ENCODE measurements at regions not wholly inside any gene's neighbourhood (a gene's known extent, or its start where the extent isn't known, plus 50 kb on each side); places are given as distances from the start of the nearest gene placed in this dataset.

DNA sequence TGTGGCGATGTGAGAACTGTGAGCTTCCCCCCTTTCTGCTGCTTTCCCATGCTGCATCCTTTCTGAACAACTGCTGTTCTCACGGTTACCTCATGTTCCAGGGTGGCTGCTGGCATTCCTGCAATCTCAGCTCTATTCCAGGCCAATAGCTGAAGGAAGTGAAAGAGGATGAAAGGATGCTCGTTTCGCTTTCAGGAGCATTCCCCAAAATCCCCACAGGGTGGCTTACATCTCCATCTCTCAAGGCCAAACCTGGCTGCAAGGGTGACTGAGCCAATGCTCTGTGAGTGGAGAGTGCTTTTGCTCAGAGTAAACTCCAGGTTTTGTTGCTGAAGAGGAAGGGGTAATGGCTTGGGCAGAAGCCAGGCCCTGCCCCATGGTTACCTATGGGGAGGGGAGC lies 848.2 kb downstream of the BRD1 start:
- DNase-seq: peak in 1 of 2 experiments; percentile 2

DNA sequence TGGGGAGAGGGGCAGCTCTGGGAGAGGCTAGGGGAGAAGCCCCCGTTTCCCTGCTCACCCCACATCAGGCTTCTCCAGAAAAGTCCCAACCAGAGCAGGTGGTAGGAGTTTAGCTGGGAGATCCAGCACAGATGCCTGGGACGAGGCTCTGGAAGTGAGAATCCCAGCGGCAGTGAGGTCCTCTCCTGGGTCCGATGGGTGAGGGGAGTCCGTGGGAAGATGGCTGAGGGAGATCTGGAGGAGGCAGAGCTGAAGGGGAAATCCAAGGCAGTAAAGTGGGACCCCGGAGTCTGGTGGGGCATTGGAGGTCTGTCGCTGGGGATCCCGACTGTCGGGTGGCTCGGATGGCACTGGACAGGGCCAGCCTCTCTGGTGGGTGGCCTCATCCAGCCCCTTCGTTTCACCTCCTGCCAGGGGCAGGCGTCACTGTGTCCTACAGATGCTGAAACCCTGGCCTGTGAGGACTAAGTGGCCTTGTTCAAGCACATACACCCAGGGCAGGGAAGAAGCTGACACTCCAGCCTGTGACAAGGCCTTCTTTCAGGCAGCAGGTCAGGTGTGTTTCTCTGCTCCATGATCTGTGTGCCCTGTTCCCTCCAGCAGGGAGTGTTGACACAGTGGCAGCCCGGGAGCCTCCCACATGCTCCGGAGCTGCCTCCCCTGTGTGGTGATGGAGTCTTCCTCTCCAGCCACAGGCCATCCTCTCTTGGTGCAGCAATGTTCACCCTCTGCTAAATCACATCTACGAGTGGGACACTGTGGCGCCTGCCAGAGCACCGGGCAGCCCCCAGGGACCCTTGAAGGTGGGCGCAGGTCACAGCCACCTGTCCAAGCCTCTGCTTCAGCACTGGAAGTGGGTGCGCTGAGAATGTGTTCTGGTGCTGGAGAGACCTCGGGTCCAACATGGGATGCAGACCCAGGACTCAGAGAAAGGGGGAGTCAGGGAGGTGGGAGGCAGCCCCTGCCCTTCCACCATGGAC lies 850.8 kb downstream of the BRD1 start:
- DNase-seq: no peak

DNA sequence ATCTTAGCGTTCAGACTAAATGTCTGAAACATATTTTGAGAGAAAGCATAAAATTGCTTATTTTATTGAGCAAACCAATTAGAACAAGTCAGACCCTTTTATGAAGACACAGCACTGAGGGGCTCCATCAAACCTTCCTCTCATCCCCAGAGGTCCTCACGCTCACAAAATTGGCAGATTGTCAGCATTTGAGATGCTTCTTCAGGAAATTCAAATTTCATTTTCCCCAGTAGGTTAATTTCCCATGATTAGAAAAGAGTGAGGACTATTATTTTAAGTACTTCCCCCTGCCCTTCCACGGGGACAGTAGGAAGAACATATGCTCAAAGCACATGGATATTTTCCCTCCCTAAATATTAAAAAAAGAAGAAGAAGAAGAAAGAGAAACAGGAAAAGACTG lies 851.8 kb downstream of the BRD1 start:
- no peak for DNase-seq

DNA sequence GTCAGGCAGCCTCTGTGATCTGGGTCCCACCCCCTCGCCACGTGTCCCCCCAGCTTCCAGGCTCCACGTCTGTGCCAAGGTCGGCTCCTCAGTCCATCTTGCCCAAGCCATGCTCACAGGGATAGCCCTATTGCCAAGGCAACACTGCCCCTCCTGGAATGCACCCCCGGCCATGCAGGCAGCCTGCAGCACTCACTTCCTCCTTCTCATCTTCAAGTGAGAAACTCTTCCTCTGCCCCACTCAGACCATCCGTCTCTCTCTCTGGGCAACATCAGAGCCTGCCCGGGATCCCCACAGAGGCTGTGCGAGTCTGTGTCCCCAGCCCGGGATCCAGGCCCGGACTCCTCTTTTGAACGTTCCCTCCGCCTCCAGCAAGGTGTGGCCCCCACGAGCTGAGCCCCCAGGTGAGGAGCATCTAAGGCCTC lies 852.3 kb downstream of the BRD1 start:
- no peak for DNase-seq

DNA sequence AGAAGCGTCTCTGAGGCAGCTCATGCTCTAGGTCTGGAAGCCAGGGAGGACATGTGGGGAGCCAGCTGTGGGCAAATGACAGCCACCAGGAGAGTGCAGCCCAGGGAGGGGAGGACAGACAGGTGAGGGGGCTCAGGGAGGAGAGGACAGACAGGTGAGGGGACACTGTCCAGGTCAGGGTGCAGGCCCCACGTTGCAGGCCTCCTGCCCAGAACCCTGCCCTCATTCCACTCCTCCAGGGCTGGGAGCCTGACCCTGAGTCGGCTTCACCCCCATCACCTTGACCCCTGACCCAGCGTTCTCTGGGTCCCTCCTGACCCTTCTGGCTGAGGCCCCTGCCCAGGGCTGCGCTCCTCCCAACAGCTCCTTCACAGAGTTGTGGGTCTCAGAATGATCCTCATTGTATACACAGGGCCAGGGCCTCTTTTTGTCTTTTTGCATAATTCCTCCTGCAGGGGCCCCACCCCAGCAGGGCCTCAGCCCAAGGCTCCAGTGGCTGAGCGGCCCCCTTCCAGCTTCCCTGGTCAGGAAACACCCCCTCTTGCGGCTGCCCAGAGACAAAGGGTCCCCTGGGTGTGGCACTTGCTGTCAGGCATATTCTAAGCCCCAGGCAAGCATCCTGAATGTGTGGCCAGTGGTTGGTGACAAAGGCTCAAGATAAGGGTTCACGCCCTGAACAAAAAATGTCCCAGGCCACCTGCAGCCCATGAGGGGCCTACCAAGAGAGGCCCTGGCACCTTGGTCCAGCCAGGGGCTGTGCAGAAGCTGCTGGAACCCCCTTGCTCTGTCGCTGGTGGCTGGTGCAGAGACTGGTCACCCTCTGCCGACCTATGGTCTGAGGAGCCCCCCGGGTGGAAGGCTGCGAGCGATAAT lies 853.0 kb downstream of the BRD1 start:
- no peak for DNase-seq

DNA sequence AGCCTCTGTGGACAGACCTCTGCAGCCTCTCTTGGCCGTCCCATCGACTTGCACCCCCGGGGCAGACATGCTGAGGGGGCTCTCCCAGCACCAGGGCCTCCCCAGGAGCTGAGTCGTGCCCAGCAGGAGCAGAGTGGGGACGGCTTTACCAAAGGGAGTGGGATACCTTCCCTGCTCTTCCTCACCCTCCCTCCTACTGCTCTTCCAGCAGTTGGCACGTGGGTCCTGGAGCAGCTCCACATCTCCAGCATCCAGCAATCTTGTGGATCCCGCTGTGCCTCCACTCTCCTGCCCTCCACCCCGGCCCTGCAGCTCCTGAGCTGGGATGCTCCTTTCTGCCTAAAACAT lies 854.0 kb downstream of the BRD1 start:
- DNase-seq: no peak

DNA sequence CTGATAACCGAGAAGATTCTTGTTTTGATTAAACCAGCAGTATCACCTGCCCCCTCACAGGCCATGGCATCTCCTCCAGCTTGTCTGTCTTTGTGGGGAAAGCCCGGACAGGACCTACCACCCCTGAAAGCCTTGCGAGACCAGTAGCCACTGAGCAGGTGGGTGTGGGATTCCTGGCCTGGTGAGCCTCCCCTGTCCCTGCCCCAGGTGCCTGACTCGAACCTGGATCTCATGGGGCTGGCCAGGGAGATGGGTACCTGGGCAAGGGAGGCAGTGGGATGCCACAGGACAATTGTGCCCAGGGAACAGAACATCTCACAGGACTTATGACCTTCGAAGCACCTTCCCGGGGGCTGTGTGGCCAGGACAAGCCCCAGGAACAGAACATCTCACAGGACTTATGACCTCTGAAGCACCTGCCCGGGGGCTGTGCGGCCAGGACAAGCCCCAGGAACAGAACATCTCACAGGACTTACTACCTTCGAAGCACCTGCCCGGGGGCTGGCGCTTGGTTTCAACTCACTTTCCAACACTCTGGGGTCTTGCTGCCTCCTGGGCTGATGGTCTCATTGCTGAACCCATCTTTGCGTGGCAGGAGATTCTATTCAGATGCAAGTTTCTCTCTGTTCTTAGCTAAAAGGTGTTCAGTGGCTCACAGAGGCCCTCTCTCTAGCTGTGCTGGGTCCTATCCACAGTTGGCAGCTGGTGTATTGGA lies 854.5 kb downstream of the BRD1 start:
- no peak for DNase-seq

DNA sequence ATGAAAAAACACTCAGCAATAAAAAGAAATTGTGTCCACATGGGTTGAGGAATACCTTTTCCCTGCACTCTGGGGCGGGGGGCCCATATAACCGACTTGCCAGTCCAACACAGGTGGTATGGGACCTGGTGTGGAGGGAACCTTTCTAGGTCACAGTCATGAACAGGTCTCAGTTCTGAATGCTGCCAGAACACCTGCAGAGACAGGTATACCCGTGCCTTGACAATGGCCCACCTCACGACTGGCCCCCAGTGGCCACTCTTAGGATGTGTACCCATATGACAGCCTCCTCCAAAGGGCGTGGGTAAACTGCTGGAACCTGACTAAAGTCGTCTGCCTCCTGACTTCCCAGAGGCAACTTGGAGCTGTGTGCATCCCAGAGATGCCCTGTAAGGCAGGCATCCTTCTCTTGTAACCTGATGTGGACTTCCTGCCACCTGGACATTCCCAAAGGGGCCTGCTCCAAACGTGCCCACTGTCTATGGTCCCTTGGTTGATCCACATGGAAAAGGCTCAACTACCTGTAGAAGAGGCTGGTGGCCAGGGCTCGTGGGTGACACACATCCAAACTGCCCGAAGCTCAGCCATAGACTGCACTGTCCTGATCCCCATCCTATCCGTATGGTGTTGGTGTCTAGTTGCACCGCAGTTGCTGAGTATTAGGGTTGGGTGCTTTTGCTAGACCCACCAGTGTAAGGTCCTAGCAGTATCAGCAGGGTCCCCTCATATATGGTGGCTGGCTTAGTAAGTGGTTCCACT lies 859.3 kb downstream of the BRD1 start:
- DNase-seq: no peak

DNA sequence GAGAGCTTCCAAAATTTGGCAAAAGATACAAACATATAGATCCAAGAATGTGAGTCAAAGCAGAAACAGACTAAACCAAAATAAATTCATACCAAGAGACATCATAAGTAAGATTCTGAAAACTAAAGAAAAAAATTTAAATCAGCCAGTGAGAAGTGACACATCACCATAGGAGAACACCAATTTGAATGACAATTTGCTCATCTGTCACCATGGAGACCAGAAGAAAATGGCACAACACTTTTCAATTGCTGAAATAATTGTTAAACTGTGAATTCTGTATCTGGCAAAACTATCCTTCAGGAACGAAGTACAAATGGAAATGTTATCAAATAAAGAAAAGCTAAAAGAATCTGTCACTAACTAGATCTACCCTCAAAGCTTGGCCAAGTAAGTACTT lies 864.3 kb downstream of the BRD1 start:
- DNase-seq: no peak

DNA sequence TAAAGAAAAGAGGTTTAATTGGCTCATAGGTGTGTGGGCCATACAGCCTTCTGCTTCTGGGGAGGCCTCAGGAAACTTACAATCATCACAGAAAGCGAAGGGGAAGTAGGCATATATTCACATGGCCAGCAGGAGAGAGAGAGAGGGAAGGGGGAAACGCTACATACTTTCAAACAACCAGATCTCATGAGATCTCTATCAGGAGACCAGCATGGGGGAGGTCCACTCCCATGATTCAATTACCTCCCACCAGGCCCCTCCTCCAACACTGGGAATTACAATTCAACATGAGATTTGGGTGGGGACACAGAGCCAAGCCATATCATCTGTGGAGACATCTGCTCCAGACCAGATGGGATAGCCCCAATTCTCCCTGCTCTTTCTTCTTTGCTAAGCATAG lies 866.0 kb downstream of the BRD1 start:
- no peak for DNase-seq

DNA sequence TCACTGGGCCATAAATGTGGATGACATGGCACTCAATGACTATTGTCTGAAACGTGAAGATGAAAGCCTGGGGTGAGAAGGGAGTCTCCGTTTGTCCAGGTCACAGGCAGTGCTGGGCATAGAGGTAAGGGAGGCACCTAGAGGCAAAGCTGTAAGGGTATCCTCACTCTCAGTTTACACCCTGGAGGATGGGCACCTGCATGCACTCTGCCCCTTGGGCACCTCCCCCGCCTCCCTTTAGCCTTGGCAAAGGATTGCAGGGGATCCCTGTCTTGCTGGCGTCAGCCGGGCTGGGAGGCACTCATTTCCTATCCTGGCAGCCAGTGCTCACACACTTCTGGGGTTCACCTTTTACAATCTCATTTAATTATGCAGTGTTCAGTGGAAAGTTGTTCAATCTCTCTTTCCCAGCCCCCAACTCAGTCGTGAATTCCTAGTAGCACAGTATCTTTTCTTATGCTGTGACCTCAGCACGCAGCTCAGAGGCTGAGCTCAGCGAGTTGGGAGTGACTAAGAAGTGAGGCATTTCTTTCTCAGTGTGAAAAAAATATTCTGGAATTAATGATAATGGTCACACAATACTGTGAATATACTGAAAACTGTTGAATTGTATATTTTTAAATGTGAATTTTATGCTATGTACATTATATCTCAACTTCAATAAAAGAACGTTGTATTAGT lies 866.6 kb downstream of the BRD1 start:
- no peak for DNase-seq

DNA sequence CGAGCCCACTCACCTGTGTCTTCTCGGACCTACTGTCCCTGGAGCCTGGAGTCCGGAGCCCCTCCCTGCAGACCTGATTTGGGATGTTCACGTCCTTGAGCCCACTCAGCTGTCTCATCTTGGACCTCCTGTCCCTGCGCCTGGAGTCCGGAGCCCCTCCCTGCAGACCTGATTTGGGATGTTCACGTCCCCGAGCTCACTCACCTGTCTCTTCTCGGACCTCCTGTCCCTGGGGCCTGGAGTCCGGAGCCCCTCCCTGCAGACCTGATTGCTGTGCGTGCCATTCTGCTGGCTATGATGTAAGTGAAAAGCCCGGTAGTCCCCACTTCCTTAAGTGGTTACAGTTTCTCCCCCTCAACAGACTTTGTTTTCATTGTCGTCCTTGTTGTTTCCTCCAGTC lies 867.1 kb downstream of the BRD1 start:
- no peak for DNase-seq

DNA sequence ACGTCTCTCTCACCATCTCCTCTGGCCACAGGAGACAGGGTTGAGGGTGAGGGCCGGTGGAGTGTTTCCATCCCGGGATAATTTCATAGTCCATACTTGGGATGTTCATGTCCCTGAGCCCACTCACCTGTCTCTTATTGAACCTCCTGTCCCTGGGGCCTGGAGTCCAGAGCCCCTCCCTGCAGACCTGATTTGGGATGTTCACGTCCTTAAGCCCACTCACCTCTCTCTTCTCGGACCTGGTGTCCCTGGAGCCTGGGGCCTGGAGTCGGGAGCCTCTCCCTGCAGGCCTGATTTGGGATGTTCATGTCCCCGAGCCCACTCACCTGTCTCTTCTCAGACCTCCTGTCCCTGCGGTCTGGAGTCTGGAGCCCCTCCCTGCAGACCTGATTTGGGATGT lies 868.2 kb downstream of the BRD1 start:
- no peak for DNase-seq

DNA sequence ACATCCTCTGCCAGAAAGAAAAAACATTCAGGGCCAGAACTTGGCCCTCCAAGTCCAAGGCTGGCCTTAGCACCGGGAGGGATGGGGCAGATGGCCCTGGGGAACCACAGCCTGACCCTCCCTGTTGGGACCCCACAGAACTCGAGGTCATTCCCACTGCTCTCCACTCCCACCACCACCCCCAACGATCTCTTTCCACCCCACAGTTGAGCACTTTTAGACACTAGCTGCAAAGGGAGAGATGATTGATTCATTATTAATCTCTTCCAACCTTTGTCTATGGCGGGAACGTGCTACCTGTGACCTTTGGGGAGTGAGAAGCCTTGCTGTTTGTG lies 869.7 kb downstream of the BRD1 start:
- DNase-seq: no peak

DNA sequence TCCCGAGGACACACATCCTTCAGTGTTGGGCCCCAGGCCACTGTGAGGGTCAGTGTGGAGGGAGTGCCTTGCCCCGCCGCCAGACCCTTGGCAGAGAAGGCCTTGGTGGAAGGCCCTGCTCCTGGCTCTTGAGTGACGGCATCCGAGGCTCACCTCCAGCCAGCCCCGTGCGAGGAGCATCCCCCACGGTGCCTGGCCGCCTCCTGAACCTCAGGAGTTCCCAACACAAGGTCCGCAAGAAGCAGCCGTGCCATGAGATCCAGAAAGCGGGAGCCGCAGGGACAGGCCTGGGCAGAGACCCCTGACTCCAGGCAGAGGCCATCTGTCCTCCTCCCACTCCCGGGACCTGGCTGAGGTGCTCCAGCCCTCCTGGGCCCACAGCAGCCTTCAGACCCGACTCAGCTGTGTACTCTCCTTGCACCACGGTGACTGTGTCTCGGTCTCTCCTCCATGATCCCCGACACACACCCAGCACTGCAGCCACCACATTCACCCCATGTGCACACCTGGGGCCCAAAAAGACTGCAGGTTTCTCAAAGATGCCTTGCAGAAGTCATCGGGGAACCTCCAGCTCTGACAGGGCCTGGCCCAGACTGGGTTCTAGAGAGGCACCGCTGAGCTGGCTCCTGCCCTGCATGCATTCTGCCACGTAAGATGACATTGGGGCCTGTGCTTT lies 870.2 kb downstream of the BRD1 start:
- no peak for DNase-seq

DNA sequence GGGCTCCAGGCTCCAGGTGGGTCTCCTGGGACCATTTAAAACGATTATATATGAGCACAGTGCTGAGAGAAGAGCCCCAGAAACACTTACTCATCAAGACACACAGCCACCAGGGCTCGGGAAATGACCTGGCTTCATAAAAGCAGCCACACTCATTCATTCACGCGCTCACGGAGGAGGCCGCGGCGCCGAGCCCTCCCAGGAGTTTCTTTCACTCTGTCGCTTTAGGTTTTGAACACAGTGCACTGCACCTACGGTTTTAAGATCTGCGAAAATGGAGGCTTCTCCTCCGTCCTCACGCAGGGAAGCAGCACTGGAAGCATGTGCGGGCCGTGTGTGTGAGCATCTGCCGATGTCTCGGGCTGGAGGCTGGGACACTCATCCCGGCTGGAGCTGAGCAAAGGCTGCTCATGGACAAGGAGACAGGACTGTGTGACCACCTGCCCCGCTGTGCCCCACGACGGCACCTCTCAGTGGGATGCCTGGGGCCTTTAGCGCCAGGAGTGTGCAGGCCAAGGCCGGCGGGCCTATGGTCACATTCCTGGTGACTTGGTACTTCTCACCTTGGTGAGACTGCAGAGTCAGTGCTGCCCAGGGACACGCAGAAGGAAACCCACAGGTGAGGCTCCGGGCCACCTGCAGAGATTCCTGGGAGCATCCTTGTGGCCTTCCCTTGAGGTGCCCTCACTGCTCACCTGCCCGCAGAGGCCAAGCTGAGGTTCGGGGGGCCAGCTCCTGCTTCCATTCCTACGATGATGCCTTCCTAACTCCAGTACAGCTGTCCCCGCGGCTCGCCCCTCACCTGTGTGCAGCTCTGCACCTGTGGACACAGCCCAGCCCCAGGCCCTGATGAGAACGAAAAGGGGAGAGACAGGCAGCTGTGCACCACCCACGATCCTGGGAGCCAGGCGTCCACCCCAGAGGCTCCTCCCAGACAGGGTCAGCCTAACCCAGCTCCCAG lies 872.0 kb downstream of the BRD1 start:
- no peak for DNase-seq

DNA sequence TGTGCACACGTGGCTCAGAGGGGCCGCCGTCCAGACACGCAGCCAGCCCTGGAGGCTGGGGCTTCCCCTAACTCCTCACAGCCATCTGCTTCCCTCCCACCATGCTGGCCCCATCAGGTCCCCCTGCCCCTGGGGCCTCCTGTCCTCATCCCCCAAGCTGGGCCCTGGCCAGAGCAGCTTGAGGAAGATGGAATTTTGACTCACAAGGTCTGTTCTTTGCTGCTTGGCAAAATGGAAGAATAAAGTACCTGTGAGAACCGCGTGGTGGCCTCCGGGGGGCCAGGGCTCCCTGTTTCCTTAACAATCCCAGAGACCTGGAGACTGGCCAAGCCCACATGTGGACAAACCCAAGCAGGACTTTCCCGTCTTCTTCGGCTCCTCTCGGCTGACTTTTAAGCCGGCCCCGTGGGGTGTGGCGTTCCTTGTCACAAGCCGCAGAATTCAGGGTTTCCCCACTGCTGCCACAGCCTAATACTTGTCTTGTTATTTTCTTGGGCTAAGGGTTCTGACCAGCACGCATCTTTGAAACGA lies 872.8 kb downstream of the BRD1 start:
- no peak for DNase-seq

DNA sequence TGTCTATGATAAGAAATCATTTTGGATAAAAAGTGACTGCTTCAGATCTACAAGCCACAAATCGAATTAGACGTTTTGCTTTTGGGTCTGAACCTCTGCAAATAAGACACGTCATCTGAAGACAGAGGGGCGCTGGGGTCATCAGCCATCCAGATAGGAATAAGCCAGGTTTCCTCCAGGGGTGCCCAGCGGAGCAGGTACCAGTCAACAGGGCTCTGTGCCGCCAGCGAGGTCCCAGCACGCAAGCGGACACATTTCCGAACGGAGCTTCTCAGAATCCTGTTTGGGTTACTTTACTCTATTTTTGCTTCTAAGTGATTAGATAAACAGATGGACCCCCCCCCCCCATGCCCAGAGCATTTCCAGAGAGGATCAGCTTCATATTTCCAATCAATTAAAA lies 873.8 kb downstream of the BRD1 start:
- DNase-seq: no peak

DNA sequence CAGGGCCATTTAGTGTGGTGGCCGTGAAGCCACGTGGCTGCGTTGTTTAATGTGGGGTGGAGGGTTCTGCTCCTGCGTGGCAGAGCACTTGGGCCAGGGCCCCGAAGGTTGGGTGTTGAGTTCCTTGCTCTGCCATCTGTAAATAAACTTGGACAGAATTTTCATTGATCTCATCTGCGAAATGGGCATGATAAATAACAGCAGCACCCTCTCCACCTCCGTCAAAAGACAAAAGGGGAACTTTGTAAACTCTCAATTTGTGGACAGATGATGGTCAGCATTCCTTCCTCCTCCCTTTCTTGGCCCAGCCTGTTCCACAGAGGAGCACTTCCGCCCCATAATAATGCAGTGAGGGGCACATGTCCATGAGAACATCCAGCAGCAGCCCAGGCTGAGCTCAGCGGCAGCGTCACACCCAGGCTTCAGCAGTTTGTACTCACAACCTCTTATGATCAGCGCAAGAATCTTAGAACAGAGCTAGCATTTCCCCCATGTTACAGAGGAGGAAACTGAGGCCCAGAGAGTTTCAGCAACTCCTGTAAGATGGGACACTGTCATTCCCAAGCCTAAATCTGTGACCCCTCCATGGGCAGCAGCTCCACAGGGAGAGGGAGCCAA lies 874.5 kb downstream of the BRD1 start:
- no peak for DNase-seq
